ENCODE measurements at regions not wholly inside any gene's neighbourhood (a gene's known extent, or its start where the extent isn't known, plus 50 kb on each side); places are given as distances from the start of the nearest gene placed in this dataset.

DNA sequence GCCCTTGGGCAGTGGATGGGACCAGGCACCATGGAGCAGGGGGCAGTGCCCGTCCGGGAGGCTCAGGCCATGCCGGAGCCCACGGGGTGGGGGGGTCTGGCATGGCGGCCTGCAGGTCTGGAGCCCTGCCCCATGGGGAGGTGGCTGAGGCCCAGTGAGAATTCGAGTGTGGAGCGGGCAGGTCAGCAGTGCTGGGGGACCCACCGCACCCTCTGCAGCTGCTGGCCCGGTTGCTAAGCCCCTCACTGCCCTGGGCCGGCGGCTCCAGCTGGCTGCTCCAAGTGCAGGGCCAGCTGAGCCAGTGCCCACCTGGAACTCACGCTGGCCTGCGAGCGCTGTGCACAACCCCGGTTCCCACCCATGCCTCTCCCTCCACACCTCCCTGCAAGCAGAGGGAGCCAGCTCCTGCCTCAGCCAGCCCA is 1157.9 kb upstream of the ADGRL3 start:
- no peak for FAIRE-seq

DNA sequence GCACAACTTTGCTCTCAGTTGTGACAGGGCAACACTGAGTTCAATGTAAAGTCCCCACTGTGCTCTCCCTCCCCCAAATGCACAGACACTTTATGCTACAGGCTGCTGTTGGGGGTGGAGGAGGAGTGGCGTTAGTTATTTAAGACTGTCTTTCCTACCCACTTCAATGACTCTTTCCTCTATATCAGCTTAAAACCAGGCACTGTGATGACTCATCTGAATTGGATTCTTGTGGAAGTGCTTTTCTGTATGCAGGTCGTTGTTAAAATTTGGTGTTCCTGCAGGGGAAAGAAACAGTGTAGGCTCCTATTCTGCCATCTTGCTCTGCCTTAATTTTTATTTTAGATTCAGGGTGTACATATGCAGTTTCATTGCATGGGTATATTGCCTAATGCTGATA is 1157.2 kb upstream of the ADGRL3 start:
- no peak for FAIRE-seq

DNA sequence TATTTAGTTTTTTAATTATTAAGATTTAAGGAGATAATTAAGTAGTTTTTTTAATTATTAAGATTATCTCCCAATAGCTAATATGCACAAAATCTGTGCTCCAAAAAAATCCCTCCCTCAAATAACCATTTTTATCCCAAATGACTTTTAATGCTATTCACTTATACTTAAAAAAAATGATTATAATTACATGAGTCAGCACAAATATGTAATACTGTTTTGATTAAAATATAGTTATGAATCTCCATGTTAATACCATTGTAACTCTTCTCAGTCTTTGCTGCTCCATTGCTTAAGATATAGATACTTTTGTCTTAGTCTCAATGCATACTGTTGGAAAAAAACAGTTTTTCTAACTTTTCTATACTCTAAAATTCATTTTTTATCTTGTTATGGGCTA is 1121.1 kb upstream of the ADGRL3 start:
- FAIRE-seq, result no peak

DNA sequence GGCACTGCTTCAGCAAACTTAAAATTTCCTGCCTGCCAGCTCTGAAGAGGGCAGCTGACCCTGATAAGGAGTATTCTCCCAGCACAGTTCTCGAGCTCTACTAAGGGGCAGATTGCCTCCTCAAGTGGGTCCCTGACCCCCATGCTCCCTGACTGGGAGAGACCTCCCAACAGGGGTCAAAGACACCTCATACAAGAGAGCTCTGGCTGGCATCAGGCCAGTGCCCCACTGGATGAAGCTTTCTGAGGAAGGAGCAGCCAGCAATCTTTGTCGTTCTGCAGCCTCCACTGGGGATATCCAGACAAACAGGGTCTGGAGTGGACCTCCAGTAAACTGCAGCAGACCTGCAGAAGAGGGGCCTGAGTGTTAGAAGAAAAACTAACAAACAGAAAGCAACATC is 1118.3 kb upstream of the ADGRL3 start:
- FAIRE-seq, result no peak

DNA sequence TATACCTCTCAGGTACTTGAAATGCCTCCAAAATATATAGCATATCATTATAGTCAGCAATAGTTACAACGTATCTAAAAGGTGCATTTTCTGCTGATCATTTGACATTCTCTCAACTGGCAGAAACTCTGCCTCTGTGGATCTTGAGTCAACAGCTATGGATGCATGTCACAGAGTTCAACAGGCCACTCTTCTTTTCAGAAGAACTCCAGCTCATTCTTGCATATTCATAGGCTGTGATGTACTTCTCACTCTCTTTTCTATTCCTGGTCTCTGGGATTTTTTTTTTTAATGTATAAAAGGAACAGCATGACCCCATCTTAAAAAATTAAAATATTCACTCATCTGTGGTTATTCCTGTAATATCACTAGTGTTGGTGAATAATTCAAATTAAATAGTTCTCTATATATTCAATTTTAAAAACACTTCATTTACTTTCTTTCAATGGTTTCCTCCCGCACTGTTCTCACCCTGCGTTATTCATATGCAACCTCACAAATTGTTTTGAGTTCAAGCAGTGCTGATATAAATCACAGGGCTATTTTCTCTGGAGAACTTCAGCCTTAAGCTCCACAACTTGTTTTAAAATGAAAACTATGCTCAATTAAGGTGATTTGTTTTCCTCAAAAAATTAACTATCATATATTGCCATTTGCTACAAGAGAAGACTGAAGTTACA is 1111.2 kb upstream of the ADGRL3 start:
- no peak for FAIRE-seq

DNA sequence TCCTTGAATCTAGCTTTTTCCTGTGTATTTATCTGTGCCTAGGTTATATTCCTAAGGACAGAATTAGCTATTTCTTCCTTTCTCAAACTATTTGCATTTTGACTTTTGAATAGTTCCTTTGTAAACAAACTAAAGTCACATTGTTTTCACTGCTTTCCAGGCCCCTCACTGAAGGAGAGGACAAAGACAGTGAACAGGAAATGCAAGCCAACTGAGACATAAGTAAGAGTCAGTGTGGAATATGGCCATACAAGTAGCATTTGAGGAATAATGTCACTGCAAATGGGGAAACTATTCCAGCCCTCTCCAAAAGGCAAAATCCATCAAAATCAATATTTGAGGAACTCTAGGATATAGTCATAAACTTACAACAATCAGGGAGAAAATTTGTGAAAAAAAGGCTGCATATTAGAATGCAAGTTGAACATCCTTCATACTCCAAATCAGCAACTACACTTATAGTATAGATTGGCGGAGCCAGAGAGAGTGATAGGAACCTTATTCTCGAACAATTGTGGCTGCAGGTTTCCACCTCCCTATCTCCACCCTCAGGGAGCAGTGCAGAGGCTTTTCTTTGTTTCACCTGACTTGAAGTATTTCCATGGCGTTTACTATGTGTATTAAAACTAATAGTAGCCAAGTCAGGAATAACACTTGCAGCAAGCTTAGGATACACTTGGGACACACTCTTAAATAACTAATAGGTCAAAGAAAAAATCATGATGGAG is 1110.4 kb upstream of the ADGRL3 start:
- FAIRE-seq, result no peak

DNA sequence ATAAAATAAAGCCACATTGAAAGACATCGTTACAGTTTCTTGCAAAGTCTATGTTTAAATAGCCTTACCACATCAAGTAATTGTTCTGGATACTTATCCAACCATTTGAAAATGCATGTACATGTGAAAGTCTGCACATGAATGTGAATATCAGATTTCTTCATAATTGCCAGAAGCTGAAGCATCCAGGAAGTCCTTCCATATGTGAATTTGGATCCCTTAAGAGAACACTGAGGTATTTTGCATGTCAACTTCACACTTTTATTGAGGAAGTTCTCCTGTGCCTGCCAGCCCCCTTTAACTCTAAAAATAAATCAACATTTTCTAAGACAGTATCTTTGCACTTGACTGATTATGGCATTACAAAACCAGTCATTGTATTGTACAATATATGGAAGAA is 1103.5 kb upstream of the ADGRL3 start:
- FAIRE-seq, result no peak

DNA sequence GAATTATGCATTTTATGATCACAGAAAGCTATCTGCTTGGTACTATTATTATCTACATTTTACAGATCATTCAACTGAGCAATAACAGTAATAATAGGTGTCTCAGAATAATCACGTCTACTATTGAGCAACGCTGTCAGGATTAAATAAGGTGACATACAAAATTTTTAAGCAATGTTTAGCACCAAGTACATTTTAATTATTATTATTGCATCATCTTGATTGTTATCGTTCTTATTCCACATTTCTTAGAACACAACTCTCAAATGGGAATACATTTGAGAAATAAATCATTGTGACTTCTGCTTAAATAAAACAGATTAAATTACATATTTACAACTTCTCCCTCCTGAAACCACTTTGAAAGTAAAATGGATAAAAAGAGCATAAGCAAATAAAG is 1083.5 kb upstream of the ADGRL3 start:
- no peak for FAIRE-seq

DNA sequence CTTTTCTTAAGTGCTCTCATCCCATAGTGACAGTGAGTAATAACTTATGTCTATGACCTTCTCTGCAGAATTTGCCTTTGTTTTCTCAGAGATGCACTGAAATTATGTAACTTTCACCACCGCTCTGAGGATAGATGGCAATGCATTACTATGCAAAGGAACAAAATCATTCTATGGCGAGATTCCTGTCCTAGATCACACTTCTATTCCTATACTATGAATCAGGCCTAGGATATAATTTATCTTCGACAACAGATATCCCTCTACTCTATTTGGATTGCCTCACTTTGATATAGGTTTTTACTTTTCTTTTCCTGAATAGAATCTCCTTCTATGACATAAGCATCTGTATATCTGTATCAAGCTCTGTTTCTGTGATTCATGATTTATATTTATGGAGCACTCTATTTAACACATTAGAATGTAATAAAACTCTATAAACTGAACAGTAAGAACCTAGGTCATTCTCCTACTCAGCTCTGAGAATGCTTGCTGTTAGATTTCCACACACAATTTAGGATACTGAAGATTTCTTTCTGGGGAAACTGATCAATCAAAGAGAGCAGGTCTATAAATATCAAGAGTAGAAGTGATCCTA is 1082.3 kb upstream of the ADGRL3 start:
- no peak for FAIRE-seq

DNA sequence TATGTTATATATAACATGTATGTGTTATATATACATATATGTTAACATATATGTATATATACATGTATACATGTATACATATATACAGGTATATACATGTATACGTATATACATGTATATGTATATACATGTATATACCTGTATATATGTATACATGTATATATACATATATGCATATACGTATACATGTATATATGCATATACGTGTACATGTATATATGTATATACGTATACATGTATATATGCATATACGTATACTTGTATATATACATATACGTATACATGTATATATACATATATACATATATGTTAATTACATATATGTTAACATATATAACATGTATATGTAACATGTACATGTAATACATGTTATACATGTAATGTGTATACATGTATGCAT is 1077.3 kb upstream of the ADGRL3 start:
- no peak for FAIRE-seq

DNA sequence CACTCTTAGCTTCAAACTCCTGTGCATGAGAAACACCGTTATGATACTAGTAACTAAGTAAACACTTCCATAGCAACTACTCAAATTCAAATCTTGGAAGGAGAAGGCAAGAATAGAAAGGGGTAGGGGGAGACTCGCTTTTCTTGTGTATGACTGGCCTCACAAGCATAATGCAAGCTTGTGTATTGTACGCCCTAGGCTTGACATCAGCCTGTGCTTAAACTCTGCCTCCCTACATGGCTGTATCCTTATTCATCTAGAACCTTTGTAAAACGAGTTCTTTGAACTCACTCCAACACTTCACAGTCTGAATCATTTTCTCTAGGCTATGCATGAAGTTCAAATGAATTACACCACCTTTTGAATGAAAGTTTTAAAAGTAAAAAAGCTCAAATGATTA is 1071.2 kb upstream of the ADGRL3 start:
- FAIRE-seq, result no peak

DNA sequence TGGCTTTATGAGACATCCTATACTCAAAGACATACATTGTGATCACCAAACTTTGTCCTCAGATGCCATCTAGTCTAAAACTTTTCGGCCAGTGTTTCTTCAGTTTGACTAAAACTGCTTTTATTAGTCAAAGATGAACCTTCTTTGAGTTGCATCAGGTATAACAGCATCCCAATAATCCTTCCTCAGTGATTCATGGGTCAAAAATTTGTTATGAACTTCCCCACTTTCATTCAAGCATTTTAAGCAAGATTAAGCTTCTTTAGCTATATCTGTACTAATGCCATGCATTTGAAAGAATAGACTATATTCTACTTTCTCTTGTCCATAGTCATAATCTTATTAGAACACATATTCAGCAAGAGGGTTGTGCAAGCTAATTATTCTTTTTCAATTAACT is 1070.4 kb upstream of the ADGRL3 start:
- no peak for FAIRE-seq

DNA sequence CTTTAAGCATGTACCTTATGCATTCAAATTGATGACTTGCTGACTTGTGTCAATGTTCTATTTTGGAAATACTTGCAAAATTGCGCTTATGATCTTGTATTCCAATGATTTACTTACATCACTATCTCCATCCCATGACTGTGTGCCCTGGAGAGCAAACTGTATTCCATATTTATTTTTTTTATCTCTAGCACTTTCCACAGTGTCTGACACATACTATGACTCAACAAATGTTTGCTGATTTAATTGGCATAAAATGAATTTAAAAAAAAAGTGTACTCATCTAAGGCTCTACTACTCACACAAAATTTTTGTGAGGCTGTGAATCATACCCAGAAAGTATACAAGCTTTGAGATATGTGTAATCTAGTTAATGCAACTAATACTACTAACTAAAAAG is 1066.8 kb upstream of the ADGRL3 start:
- no peak for FAIRE-seq

DNA sequence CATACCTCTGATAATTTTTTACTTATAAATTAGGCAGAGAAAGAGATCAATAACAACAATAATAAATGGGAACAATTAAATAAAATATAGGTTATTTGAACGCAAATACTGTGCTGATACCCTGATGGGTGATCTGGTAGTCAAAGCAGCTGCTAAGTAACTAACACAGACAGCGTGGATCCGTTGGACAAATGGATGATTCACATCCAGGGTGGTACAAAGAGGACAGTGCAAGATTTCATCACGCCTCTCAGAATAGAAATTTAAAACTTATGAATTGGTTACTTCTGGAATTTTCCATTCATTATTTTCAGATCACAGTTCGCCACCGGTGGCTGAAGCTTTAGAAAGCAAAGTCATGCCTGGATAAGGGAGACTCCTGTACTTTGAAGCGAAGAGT is 1066.0 kb upstream of the ADGRL3 start:
- no peak for FAIRE-seq

DNA sequence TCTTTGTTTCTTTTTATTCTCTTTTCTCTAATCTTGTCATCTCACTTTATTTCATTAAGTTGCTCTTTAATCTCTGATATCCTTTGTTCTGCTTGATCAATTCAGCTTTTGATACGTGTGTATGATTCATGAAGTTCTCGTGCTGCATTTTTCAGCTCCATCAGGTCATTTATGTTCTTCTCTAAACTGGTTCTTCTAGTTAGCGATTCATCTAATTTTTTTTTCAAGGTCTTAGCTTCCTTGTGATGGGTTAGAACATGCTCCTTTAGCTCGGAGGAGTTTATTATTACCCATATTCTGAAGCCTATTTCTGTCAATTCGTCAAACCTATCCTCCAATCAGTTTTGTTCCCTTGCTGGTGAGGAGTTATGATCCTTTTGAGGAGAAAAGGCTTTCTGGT is 1045.0 kb upstream of the ADGRL3 start:
- FAIRE-seq, result no peak

DNA sequence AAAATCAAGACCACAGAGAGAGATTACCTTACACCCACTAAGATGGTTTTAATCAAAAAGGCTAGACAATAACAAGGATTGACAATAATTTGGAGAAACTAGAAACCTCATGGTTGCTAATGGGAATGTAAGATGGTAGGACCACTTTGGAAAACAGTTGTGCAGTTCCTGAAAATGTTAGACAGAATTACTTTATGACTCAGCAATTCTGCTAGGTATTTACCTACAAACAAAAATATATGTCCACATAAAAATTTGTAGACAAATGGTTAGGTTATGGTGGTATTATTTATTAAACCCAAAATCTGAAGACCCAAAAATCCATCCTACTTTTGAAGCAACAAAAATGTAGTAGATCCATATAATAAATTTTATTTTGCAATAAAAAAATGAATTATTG is 1027.0 kb upstream of the ADGRL3 start:
- FAIRE-seq, result no peak

DNA sequence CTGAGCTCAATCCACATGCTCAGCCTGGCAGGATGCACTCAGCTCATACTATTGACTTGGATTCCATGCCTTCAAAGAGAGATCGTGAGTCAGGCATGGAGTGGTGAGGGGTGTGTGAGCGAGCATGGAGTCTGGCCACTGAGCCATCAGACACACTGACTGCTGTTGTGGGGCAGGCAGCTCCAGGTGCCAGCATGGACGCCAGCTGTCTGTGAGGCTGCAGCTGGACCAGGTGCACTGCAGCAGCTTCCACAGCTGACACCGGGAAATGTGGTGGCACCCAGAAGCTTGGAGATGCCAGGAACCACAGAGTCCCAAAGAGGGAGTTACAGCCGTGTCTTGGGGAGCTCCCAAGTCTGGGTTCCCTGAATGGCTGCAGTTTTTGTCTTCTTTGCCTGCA is 1026.4 kb upstream of the ADGRL3 start:
- FAIRE-seq, result no peak

DNA sequence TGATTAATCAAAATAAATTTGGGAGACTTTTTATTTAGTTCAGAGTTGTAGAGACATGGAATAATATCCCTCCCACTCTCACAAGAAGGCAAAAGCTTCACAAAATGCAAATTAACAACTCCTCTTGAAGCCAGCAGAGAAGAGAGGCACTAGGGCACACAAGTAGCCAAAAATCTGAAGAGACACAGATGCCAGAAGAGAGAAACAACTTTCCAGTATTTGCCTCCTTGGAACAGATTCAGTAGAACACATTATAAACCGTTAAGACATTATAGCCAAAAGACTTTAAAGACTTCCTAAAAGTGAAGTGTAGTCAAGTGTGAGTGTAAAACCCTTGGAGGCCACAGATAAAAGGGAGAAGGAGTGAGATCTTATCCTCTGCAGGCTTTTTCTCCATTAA is 1024.9 kb upstream of the ADGRL3 start:
- FAIRE-seq, result no peak

DNA sequence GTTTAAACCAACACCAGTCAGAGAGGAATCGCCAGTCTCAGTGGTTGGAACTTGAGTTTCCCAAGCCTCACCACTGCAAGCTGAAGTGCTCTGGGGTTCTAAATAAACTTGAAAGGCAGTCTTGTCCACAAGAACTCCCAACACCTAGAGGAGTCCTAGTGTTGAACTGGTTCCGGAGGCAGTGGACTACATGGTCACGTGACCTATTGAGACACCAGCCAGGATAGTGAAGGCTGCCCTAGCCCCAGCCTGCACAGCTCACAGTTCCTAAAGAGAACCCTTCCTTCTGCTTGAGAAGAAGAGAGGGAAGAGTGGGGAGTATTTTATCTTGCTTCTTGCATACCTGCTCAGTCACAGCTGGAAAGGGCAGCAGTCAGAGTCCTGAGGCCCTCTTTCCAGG is 1012.7 kb upstream of the ADGRL3 start:
- FAIRE-seq, result no peak

DNA sequence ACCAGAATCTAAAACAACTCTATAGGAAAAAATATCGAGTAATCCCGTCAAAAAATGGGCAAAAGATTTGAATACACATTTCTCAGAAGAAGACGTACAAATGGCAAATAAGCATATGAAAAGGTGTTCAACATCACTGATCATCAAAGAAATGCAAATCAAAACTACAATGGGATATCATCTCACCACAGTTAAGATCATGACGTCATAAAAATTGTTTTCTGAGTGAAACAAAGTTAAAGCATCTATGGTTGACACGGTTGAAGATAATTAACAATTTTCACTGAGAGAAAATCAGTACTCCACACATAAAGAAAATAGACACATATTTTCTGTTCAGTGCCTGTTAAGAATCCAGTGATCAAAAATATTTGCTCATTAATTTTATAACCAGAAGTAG is 1010.8 kb upstream of the ADGRL3 start:
- no peak for FAIRE-seq

DNA sequence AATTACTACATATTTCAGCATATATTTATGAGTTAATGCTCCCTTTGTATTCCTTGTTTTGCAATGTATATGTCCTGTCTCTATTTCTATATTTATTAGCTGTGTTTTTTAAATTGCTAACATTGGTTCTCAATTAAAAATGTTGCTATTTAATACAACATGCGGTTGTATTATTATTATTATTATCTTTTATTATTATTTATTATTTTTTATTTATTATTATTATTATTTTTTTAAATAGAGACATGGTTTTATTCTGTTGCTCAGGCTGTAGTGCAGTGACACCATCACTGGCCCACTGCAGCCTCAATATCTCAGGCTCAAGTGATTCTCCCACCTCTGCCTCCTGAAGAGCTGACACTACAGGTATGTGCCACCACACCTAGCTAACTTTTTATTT is 1005.9 kb upstream of the ADGRL3 start:
- FAIRE-seq, result no peak

DNA sequence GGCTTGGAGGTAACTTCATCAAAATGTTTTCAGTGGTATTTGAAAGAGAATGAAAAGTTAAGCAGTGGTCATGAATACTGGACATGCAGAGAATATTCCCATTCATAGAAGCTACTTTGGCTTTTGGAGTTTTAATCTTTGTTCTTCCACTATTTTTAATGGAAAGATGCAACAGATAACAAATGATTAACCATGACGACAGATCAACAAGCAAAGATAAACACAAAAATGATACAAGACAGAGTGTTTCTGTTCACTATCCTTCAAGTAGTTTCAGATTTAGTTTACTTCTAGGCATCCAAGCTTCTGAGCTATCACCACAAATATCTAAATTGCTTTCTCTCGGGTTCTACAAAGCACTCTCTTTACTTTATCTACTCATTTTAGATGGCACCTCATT is 1004.9 kb upstream of the ADGRL3 start:
- FAIRE-seq, result no peak

DNA sequence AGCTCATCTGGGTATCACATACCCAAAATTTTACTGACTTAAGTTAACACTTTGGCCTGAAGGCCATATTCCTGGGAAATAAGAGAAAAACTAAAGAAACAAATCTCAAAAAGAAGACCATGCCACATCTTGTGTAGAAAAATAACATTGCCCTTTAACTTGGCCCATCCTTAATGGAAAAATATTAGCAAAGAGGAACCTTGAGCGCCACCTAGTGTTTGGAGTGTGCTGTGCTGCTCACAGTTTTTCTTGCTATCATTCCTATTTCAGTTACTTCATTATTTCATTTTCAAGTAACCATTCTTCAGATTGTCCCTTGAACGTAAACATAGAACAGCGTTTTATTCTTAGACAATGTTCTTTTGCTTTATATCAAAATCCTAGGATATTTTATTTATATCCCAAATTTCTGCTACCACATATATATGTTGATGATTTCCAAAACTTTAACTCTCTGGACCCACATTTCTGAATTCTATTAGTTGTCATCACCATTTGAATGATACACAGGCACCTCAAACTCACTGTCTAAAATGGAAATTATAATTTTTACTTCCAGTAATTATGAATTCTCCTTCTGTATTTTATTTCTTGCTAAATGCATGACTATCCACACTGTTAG is 999.0 kb upstream of the ADGRL3 start:
- FAIRE-seq, result no peak

DNA sequence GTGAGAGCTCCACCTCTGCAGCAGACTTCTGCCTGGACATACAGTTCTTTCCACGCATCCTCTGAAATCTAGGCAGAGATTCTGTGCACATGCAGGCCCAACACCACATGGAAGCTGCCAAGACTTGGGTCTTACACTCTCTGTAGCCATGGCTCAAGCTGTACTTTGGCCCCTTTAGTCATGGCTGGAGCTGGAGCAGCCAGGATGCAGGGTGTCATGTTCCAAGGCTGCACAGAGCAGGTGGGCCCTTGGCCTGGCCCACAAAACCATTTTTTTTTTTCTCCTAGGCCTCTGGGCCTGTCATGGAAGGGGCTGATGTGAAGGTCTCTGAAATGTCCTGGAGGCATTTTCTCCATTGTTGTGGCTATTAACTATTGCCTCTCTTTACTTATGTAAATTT is 990.5 kb upstream of the ADGRL3 start:
- FAIRE-seq, result no peak

Data from colon (tissue), 2 donors.